ENCODE measurements at regions not wholly inside any gene's neighbourhood (a gene's known extent, or its start where the extent isn't known, plus 50 kb on each side); places are given as distances from the start of the nearest gene placed in this dataset.
"Not testable (repeated sequence)": the region's sequence is repeated elsewhere in the genome, so short reads cannot be mapped to it uniquely, and the experiment has no call there.

DNA sequence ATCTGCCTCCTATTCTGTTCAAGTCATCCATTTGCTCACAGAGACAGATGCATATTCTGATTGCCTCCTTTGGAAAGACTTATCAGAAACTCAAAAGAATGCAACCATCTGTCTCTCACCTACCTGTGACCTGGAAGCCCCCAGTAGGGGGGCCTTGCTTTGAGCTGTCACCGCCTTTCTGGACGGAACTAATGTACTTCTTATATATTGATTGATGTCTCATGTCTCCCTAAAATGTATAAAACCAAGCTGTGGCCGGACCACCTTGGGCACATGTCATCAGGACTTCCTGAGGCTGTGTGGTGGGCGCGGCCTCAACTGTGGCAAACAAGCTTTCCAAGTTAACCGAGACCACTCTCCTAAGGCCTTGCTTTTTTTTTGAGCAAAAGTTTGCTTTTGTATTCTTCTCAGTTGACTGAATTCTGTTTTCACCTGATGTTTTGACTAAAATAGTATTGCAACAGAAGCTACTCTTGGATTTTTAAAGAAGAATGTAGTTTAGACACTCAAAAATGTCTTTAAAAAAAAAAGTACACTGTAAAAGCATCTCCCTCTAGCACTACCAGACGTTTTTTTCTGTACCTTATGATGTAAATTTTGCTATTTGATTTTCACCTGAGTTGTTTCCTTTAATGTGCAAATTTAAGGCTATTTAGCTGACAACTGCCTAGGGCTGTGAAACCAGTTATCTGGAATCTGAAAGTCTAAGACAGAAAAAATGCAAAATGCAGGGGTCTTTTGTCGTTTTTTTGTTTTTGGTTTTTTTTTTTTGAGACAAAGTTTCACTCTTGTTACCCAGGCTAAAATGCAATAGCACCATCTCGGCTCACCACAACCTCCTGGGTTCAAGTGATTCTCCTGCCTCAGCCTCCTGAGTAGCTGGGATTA, 298.8 kb upstream of the SGCG start:
- Mint-ChIP-seq H3K9me3 (peaks cover 14% of the 10 kb centered on the region), H3K27ac (peak overlapping the region; percentile 66; the same call in 1 of the 2 replicates), H3K36me3 (ENCODE audit: low read depth) (peaks cover 18% of the 10 kb centered on the region; the same call in 2 of the 3 replicates), H3K4me3 (peak overlapping the region; percentile 38), H3K4me1 (peaks cover 54% of the 10 kb centered on the region)
- DNase-seq (ENCODE audit: low spot score), result peak; percentile 45
- H3K27me3 ChIP-seq (ENCODE audit: insufficient read depth); H3K36me3 ChIP-seq (ENCODE audit: insufficient read depth); H3F3A ChIP-seq (replicated peaks; ENCODE audit: low read depth); H3K79me2 ChIP-seq (replicated peaks; ENCODE audit: insufficient read depth); H4K20me1 ChIP-seq (replicated peaks; ENCODE audit: insufficient read depth); H2AFZ ChIP-seq; H3K27me3 Mint-ChIP-seq (ENCODE audit: insufficient read depth, low read depth, poor library complexity); H3K9me2 ChIP-seq (ENCODE audit: insufficient read depth): not testable (repeated sequence)
- peak overlapping the region; percentile 55 for H3K4me2 ChIP-seq
- peaks cover 26% of the 10 kb centered on the region for H3K4me1 ChIP-seq (ENCODE audit: insufficient read depth)
- TF ChIP-seq NANOG (IDR thresholded peaks at IDR 0.05; ENCODE audit: borderline replicate concordance), result peak; percentile 47; the same call in 1 of the 2 replicates
- peak; percentile 39 for ATAC-seq
- peak overlapping the region; percentile 35 for H3K4me3 ChIP-seq
- H3K27ac ChIP-seq (ENCODE audit: low read depth), result peak overlapping the region; percentile 78

DNA sequence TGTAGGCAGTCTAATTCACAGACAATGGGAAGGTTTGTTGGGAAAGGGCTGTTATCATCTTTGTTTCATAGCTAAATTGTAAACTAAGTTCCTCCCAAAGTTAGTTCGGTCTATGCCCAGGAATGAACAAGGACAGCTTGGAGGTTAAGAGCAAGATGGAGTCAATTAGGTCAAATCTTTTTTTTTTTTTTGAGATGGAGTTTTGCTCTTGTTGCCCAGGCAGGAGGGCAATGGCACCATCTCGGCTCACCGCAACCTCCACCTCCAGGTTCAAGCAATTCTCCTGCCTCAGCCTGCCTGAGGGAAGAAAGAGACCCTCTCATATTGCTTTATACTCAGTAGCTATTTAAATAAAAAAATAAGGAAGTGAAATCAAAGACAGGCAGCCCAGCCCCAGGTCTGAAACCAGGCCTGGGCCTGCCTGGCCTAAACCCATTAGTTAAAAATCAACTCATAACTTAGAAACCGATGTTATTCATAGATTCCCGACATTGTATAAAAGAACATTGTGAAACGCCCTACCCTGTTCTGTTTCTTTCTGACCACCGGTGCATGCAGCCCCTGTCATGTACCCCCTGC, 297.4 kb upstream of the SGCG start:
- ATAC-seq (no peak), DNase-seq (ENCODE audit: low spot score) (no peak)
- H3K36me3 ChIP-seq (ENCODE audit: insufficient read depth), result no peaks in the 10 kb centered on the region
- Mint-ChIP-seq H3K27ac (no peak overlapping the region; the same call in 1 of the 2 replicates), H3K4me1 (peaks cover 54% of the 10 kb centered on the region), H3K9me3 (peaks cover 14% of the 10 kb centered on the region), H3K27me3 (ENCODE audit: insufficient read depth, low read depth, poor library complexity) (peaks cover 7% of the 10 kb centered on the region), H3K4me3 (no peak overlapping the region), H3K36me3 (ENCODE audit: low read depth) (peaks cover 13% of the 10 kb centered on the region; the same call in 2 of the 3 replicates)
- H3K27ac ChIP-seq (ENCODE audit: low read depth), result 0 out of 2 replicates have a peak overlapping the region, but pooled peaks have one; percentile 78
- H3K4me1 ChIP-seq (ENCODE audit: insufficient read depth), result peaks cover 26% of the 10 kb centered on the region
- H3F3A ChIP-seq (replicated peaks; ENCODE audit: low read depth), result no peaks in the 10 kb centered on the region
- H2AFZ ChIP-seq, result no peak overlapping the region
- H3K79me2 ChIP-seq (replicated peaks; ENCODE audit: insufficient read depth), result no peaks in the 10 kb centered on the region
- H3K4me2 ChIP-seq, result peak overlapping the region; percentile 30; the same call in 1 of the 2 replicates
- H3K27me3 ChIP-seq (ENCODE audit: insufficient read depth), result no peaks in the 10 kb centered on the region
- no peaks in the 10 kb centered on the region for H3K9me2 ChIP-seq (ENCODE audit: insufficient read depth)
- H3K4me3 ChIP-seq, result no peak overlapping the region
- no peaks in the 10 kb centered on the region for H4K20me1 ChIP-seq (replicated peaks; ENCODE audit: insufficient read depth)
- no peak for TF ChIP-seq EZH2 (IDR thresholded peaks at IDR 0.05; ENCODE audit: low read depth, unreplicated experiment)
- no peak for TF ChIP-seq NANOG (IDR thresholded peaks at IDR 0.05; ENCODE audit: borderline replicate concordance)
- no peak for TF ChIP-seq CREB1 (CRISPR knock-in tag; IDR thresholded peaks at IDR 0.05; ENCODE audit: low read depth)
- no peak for TF ChIP-seq ZNF331 (CRISPR knock-in tag; IDR thresholded peaks at IDR 0.05; ENCODE audit: low read depth)
- TF ChIP-seq, protein P1, sequence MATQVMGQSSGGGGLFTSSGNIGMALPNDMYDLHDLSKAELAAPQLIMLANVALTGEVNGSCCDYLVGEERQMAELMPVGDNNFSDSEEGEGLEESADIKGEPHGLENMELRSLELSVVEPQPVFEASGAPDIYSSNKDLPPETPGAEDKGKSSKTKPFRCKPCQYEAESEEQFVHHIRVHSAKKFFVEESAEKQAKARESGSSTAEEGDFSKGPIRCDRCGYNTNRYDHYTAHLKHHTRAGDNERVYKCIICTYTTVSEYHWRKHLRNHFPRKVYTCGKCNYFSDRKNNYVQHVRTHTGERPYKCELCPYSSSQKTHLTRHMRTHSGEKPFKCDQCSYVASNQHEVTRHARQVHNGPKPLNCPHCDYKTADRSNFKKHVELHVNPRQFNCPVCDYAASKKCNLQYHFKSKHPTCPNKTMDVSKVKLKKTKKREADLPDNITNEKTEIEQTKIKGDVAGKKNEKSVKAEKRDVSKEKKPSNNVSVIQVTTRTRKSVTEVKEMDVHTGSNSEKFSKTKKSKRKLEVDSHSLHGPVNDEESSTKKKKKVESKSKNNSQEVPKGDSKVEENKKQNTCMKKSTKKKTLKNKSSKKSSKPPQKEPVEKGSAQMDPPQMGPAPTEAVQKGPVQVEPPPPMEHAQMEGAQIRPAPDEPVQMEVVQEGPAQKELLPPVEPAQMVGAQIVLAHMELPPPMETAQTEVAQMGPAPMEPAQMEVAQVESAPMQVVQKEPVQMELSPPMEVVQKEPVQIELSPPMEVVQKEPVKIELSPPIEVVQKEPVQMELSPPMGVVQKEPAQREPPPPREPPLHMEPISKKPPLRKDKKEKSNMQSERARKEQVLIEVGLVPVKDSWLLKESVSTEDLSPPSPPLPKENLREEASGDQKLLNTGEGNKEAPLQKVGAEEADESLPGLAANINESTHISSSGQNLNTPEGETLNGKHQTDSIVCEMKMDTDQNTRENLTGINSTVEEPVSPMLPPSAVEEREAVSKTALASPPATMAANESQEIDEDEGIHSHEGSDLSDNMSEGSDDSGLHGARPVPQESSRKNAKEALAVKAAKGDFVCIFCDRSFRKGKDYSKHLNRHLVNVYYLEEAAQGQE (IDR thresholded peaks at IDR 0.05; ENCODE audit: unreplicated experiment), result no peak
- TF ChIP-seq EZH2phosphoT487 (IDR thresholded peaks at IDR 0.05; ENCODE audit: unreplicated experiment), result no peak
- TF ChIP-seq, protein P2, sequence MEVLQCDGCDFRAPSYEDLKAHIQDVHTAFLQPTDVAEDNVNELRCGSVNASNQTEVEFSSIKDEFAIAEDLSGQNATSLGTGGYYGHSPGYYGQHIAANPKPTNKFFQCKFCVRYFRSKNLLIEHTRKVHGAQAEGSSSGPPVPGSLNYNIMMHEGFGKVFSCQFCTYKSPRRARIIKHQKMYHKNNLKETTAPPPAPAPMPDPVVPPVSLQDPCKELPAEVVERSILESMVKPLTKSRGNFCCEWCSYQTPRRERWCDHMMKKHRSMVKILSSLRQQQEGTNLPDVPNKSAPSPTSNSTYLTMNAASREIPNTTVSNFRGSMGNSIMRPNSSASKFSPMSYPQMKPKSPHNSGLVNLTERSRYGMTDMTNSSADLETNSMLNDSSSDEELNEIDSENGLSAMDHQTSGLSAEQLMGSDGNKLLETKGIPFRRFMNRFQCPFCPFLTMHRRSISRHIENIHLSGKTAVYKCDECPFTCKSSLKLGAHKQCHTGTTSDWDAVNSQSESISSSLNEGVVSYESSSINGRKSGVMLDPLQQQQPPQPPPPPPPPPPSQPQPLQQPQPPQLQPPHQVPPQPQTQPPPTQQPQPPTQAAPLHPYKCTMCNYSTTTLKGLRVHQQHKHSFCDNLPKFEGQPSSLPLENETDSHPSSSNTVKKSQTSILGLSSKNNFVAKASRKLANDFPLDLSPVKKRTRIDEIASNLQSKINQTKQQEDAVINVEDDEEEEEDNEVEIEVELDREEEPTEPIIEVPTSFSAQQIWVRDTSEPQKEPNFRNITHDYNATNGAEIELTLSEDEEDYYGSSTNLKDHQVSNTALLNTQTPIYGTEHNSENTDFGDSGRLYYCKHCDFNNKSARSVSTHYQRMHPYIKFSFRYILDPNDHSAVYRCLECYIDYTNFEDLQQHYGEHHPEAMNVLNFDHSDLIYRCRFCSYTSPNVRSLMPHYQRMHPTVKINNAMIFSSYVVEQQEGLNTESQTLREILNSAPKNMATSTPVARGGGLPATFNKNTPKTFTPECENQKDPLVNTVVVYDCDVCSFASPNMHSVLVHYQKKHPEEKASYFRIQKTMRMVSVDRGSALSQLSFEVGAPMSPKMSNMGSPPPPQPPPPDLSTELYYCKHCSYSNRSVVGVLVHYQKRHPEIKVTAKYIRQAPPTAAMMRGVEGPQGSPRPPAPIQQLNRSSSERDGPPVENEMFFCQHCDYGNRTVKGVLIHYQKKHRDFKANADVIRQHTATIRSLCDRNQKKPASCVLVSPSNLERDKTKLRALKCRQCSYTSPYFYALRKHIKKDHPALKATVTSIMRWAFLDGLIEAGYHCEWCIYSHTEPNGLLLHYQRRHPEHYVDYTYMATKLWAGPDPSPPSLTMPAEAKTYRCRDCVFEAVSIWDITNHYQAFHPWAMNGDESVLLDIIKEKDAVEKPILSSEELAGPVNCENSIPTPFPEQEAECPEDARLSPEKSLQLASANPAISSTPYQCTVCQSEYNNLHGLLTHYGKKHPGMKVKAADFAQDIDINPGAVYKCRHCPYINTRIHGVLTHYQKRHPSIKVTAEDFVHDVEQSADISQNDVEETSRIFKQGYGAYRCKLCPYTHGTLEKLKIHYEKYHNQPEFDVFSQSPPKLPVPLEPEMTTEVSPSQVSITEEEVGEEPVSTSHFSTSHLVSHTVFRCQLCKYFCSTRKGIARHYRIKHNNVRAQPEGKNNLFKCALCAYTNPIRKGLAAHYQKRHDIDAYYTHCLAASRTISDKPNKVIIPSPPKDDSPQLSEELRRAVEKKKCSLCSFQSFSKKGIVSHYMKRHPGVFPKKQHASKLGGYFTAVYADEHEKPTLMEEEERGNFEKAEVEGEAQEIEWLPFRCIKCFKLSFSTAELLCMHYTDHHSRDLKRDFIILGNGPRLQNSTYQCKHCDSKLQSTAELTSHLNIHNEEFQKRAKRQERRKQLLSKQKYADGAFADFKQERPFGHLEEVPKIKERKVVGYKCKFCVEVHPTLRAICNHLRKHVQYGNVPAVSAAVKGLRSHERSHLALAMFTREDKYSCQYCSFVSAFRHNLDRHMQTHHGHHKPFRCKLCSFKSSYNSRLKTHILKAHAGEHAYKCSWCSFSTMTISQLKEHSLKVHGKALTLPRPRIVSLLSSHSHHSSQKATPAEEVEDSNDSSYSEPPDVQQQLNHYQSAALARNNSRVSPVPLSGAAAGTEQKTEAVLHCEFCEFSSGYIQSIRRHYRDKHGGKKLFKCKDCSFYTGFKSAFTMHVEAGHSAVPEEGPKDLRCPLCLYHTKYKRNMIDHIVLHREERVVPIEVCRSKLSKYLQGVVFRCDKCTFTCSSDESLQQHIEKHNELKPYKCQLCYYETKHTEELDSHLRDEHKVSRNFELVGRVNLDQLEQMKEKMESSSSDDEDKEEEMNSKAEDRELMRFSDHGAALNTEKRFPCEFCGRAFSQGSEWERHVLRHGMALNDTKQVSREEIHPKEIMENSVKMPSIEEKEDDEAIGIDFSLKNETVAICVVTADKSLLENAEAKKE (CRISPR knock-in tag; IDR thresholded peaks at IDR 0.05), result no peak
- TF ChIP-seq JUNB (IDR thresholded peaks at IDR 0.05; ENCODE audit: unreplicated experiment), result no peak
- TF ChIP-seq, protein P3, sequence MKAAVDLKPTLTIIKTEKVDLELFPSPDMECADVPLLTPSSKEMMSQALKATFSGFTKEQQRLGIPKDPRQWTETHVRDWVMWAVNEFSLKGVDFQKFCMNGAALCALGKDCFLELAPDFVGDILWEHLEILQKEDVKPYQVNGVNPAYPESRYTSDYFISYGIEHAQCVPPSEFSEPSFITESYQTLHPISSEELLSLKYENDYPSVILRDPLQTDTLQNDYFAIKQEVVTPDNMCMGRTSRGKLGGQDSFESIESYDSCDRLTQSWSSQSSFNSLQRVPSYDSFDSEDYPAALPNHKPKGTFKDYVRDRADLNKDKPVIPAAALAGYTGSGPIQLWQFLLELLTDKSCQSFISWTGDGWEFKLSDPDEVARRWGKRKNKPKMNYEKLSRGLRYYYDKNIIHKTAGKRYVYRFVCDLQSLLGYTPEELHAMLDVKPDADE (IDR thresholded peaks at IDR 0.05), result no peak

All from GM23338 (cell line).